ENCODE measurements at regions not wholly inside any gene's neighbourhood (a gene's known extent, or its start where the extent isn't known, plus 50 kb on each side); places are given as distances from the start of the nearest gene placed in this dataset.
"Not testable (repeated sequence)": the region's sequence is repeated elsewhere in the genome, so short reads cannot be mapped to it uniquely, and the experiment has no call there.

DNA sequence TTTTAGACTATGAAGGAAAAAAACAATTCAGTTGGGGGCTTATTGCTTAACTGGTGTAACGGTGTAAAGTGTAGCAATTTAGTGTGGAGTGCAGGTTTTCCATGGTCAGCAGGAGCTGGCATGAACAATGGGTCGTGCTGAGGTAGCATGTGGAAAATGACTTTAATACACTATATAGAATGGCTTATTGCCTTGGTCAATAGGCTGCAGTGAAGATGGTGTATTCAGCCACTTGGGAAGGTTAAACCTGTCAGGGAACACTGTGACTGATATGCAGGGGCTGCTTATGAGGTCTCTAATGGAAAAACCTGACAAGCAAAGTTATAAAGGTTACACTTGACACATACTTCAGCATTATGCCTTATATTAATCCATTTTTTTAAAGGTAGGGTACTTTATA lies 764.7 kb upstream of the ARRDC3 start:
- H3K27ac ChIP-seq (ENCODE audit: low read length) = no peak overlapping the region
- no peaks in the 10 kb centered on the region for H3K36me3 ChIP-seq (ENCODE audit: control insufficient read depth in 1 of 2, insufficient read depth in 2 of 2, low read length in 2 of 2)
- H3K9me3 ChIP-seq (ENCODE audit: control insufficient read depth in 1 of 2, low read length in 2 of 2) = no peaks in the 10 kb centered on the region
- H3K4me1 ChIP-seq (ENCODE audit: control insufficient read depth in 1 of 2, insufficient read depth in 2 of 2, low read length in 2 of 2) = no peaks in the 10 kb centered on the region
- no peak overlapping the region for H3K4me3 ChIP-seq (ENCODE audit: low read depth in 1 of 2, low read length in 2 of 2)
- no peaks in the 10 kb centered on the region for H3K27me3 ChIP-seq (ENCODE audit: low read depth, low read length)

DNA sequence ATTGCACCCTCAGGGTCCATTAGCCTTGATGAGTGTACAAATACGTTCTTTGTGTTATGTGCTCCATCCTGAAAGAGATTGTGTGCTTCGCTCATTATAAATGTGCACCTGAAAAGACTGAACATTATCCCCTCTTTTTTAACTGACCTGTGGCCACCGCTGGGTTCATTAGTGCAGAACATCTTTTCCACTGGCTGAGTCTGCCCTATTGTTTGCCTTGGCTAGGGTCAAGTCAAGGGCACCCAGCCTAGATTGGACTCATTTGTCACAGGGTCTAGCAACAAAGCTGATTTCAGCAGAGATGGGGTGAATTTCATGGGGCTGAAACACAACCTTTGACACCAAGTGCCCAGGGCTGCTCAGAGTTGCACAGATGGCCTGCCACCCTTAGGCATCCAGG lies 764.1 kb upstream of the ARRDC3 start:
- Histone ChIP-seq H3K4me1 (ENCODE audit: control insufficient read depth in 1 of 2, insufficient read depth in 2 of 2, low read length in 2 of 2) (no peaks in the 10 kb centered on the region), H3K4me3 (ENCODE audit: low read depth in 1 of 2, low read length in 2 of 2) (no peak overlapping the region), H3K27ac (ENCODE audit: low read length) (no peak overlapping the region), H3K36me3 (ENCODE audit: control insufficient read depth in 1 of 2, insufficient read depth in 2 of 2, low read length in 2 of 2) (no peaks in the 10 kb centered on the region), H3K9me3 (ENCODE audit: control insufficient read depth in 1 of 2, low read length in 2 of 2) (no peaks in the 10 kb centered on the region), H3K27me3 (ENCODE audit: low read depth, low read length) (no peaks in the 10 kb centered on the region)

DNA sequence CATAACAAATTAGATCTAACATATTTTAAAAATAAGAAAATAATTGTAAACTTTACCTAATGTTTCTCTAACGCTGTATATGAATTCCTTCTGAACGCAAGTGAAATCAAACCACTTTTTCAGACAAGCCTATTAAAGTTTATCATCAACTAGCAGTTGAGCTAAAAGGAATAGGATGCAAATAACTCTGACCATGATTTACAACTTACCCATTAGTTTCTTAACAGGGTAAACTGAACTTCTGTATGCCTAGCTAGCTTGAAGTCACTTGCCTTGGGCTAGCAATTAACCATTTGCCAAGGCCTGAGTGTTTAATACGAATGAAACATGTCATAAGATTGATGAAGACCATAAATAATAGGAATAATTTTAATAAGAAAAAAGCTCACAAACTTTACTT lies 762.7 kb upstream of the ARRDC3 start:
- no peak overlapping the region for H3K27ac ChIP-seq (ENCODE audit: low read length)
- H3K36me3 ChIP-seq (ENCODE audit: control insufficient read depth in 1 of 2, insufficient read depth in 2 of 2, low read length in 2 of 2) = no peaks in the 10 kb centered on the region
- H3K9me3 ChIP-seq (ENCODE audit: control insufficient read depth in 1 of 2, low read length in 2 of 2) = no peaks in the 10 kb centered on the region
- no peak overlapping the region for H3K4me3 ChIP-seq (ENCODE audit: low read depth in 1 of 2, low read length in 2 of 2)
- no peaks in the 10 kb centered on the region for H3K4me1 ChIP-seq (ENCODE audit: control insufficient read depth in 1 of 2, insufficient read depth in 2 of 2, low read length in 2 of 2)
- no peaks in the 10 kb centered on the region for H3K27me3 ChIP-seq (ENCODE audit: low read depth, low read length)

DNA sequence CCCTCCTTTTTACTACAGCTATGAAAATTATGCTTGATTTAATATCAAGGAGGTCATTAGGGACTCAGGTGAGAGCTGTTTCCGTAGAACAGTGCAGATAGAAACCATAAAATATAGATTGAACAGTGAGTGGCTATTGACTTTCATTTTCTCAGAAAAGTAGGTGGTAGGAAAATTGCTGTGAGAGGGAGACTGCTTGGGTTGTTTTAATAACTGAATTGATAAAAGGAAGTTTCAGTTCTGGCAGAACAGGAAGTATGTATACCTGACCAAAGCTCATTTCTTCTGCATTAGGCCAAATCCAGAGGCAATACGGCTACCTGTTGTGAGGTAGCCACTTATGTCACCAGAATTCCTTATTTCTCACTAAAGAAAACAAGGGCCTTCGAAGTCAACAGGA lies 761.7 kb upstream of the ARRDC3 start:
- Histone ChIP-seq H3K4me1 (ENCODE audit: control insufficient read depth in 1 of 2, insufficient read depth in 2 of 2, low read length in 2 of 2) (no peaks in the 10 kb centered on the region), H3K27me3 (ENCODE audit: low read depth, low read length) (no peaks in the 10 kb centered on the region), H3K36me3 (ENCODE audit: control insufficient read depth in 1 of 2, insufficient read depth in 2 of 2, low read length in 2 of 2) (no peaks in the 10 kb centered on the region), H3K27ac (ENCODE audit: low read length) (no peak overlapping the region), H3K4me3 (ENCODE audit: low read depth in 1 of 2, low read length in 2 of 2) (no peak overlapping the region), H3K9me3 (ENCODE audit: control insufficient read depth in 1 of 2, low read length in 2 of 2) (no peaks in the 10 kb centered on the region)

DNA sequence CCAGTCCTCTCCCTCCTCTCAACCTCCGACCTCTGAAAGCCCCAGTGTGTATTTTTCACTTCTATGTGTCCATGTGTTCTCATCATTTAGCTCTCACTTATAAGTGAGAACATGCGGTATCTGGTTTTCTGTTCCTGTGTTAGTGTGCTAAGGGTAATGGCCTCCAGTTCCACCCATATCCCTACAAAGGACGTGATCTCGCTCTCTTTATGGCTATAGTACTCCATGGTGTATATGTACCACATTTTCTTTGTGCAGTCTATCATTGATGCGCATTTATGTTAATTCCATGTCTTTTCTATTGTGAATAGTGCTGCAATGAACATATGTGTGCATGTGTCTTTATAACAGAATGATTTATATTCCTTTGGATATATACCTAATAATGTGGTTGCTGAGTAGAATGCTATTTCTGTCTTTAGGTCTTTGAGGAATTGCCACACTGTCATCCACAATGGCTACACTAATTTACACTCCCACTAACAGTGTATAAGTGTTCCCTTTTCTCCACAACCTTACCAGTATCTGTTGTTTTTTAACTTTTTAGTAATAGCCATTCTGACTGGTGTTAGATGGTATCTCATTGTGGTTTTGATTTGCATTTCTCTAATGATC lies 749.3 kb upstream of the ARRDC3 start:
- H3K4me3 ChIP-seq (ENCODE audit: low read depth in 1 of 2, low read length in 2 of 2); H3K4me1 ChIP-seq (ENCODE audit: control insufficient read depth in 1 of 2, insufficient read depth in 2 of 2, low read length in 2 of 2); H3K27me3 ChIP-seq (ENCODE audit: low read depth, low read length); H3K36me3 ChIP-seq (ENCODE audit: control insufficient read depth in 1 of 2, insufficient read depth in 2 of 2, low read length in 2 of 2); H3K27ac ChIP-seq (ENCODE audit: low read length); H3K9me3 ChIP-seq (ENCODE audit: control insufficient read depth in 1 of 2, low read length in 2 of 2): not testable (repeated sequence)

DNA sequence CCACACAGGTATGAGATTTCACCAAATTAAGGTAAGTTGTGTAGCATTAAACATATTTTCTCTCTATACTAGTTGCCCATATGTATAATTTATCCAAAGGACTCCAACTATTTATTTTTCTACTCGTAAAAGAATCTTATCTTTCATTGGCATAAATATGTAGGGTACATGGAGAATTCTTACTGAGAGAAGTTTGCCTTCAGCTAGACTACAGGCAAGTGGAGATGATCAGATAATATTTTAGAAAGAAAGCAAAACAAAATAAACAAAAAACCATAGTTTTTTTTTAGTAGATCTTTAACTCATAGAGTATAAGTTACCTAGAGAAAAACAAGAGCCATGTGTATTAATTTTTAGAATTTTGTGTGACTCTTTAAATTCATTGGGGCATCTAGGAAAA lies 743.1 kb upstream of the ARRDC3 start:
- no peak overlapping the region for H3K4me3 ChIP-seq (ENCODE audit: low read depth in 1 of 2, low read length in 2 of 2)
- no peaks in the 10 kb centered on the region for H3K4me1 ChIP-seq (ENCODE audit: control insufficient read depth in 1 of 2, insufficient read depth in 2 of 2, low read length in 2 of 2)
- no peaks in the 10 kb centered on the region for H3K9me3 ChIP-seq (ENCODE audit: control insufficient read depth in 1 of 2, low read length in 2 of 2)
- H3K27ac ChIP-seq (ENCODE audit: low read length) = no peak overlapping the region
- H3K27me3 ChIP-seq (ENCODE audit: low read depth, low read length) = no peaks in the 10 kb centered on the region
- no peaks in the 10 kb centered on the region for H3K36me3 ChIP-seq (ENCODE audit: control insufficient read depth in 1 of 2, insufficient read depth in 2 of 2, low read length in 2 of 2)

DNA sequence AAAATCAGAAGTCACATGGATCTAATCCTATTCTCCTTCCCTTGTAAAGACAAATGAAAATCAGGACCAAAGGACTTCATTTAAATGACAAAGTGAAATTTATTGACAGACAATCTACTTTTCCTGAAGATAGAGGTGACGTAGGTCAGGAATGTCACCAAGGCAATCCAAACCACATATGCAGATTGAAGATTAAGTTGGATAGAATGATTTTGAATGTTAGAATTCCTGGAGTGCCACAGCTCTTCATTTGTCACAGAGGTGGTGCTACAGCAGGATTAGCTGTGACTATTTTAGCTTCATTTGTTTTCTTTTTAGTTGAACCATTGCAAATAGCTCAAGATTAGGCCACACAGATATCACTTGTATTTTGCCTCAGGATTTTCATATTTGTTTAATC lies 736.0 kb upstream of the ARRDC3 start:
- H3K9me3 ChIP-seq (ENCODE audit: control insufficient read depth in 1 of 2, low read length in 2 of 2) = no peaks in the 10 kb centered on the region
- no peaks in the 10 kb centered on the region for H3K36me3 ChIP-seq (ENCODE audit: control insufficient read depth in 1 of 2, insufficient read depth in 2 of 2, low read length in 2 of 2)
- H3K27me3 ChIP-seq (ENCODE audit: low read depth, low read length) = no peaks in the 10 kb centered on the region
- H3K27ac ChIP-seq (ENCODE audit: low read length) = no peak overlapping the region
- no peaks in the 10 kb centered on the region for H3K4me1 ChIP-seq (ENCODE audit: control insufficient read depth in 1 of 2, insufficient read depth in 2 of 2, low read length in 2 of 2)
- no peak overlapping the region for H3K4me3 ChIP-seq (ENCODE audit: low read depth in 1 of 2, low read length in 2 of 2)

DNA sequence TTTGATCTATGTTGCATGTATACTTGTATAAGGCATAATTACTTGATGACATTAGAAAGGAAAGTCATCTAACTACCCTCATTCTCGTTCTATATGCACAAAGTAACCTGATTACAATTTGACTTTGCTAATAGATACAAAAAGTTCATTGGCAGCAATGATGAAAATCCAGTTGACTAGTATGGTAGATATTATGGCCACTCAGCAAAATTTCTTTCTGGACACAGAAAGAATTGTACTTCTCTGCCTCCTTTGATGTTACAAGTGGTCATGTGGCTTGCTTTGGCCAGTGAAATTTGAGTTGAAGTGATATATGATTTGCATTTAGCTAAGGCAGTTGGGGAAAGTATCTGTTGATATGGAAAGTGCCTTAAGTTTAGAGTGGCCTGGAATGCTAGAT lies 723.7 kb upstream of the ARRDC3 start:
- H3K27ac ChIP-seq (ENCODE audit: low read length) = no peak overlapping the region
- H3K4me3 ChIP-seq (ENCODE audit: low read depth in 1 of 2, low read length in 2 of 2) = no peak overlapping the region
- H3K27me3 ChIP-seq (ENCODE audit: low read depth, low read length) = no peaks in the 10 kb centered on the region
- peaks cover 0 to 3% of the 10 kb centered on the region in 2 donors for H3K9me3 ChIP-seq (ENCODE audit: control insufficient read depth in 1 of 2, low read length in 2 of 2)
- H3K36me3 ChIP-seq (ENCODE audit: control insufficient read depth in 1 of 2, insufficient read depth in 2 of 2, low read length in 2 of 2) = no peaks in the 10 kb centered on the region
- no peaks in the 10 kb centered on the region for H3K4me1 ChIP-seq (ENCODE audit: control insufficient read depth in 1 of 2, insufficient read depth in 2 of 2, low read length in 2 of 2)

DNA sequence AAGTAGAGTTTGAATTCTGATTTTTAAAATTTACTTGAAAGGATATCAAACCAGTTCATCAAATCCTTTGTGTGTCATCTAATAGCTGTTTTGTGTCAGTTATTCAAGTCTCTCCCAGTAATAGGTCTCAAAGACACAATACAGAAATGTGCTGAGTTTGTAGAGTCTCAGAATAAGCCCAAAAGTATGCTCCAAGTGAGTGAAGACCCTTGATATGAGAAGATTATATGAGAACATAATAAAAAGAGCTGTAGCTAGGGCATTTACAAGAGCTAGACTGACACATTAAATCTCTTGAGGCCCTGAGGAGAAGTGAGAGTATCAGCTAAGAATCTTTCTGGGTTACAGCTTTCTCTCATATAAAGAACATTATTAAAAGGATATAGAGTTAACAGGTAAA lies 721.0 kb upstream of the ARRDC3 start:
- H3K27ac ChIP-seq (ENCODE audit: low read length) = no peak overlapping the region
- H3K9me3 ChIP-seq (ENCODE audit: control insufficient read depth in 1 of 2, low read length in 2 of 2) = peaks cover 0 to 8% of the 10 kb centered on the region in 2 donors
- no peaks in the 10 kb centered on the region for H3K27me3 ChIP-seq (ENCODE audit: low read depth, low read length)
- no peaks in the 10 kb centered on the region for H3K36me3 ChIP-seq (ENCODE audit: control insufficient read depth in 1 of 2, insufficient read depth in 2 of 2, low read length in 2 of 2)
- no peaks in the 10 kb centered on the region for H3K4me1 ChIP-seq (ENCODE audit: control insufficient read depth in 1 of 2, insufficient read depth in 2 of 2, low read length in 2 of 2)
- no peak overlapping the region for H3K4me3 ChIP-seq (ENCODE audit: low read depth in 1 of 2, low read length in 2 of 2)

DNA sequence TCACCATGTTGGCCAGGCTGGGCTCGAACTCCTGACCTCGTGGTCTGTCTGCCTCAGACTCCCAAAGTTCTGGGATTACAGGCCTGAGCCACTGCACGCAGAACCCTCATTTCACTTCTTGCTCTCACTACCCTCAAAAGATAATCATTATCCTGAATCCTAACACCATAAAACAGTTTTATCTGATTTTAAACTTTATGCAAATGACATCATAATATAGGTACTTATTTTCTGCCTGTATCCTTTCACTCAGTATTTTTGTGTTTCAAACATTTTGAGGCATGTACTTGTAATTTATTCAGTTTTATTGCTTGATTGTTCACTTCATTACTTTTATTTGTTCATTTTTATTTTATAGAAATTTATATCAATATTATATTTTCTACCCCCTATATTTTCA lies 719.2 kb upstream of the ARRDC3 start:
- H3K4me1 ChIP-seq (ENCODE audit: control insufficient read depth in 1 of 2, insufficient read depth in 2 of 2, low read length in 2 of 2) = no peaks in the 10 kb centered on the region
- H3K4me3 ChIP-seq (ENCODE audit: low read depth in 1 of 2, low read length in 2 of 2) = no peak overlapping the region
- peaks cover 0 to 8% of the 10 kb centered on the region in 2 donors for H3K9me3 ChIP-seq (ENCODE audit: control insufficient read depth in 1 of 2, low read length in 2 of 2)
- no peaks in the 10 kb centered on the region for H3K36me3 ChIP-seq (ENCODE audit: control insufficient read depth in 1 of 2, insufficient read depth in 2 of 2, low read length in 2 of 2)
- H3K27me3 ChIP-seq (ENCODE audit: low read depth, low read length) = no peaks in the 10 kb centered on the region
- H3K27ac ChIP-seq (ENCODE audit: low read length) = no peak overlapping the region

DNA sequence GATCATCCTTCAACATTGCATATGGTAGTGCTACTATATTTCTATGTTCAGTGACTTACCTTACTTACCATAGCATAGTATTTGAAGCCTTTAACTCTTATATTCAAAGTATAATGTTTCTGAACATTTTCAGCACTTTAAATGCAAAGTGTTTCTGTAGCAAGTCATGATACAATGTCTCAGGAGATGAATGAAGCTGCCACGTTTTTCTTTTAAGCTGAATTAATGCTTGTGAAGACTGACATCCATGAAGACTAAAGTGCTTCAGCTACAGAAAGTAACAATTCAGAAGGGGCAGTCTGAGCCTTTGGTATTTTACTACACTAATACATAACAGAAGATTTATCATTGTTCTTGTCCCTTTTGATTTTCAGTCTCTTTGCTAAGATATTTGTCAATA lies 709.1 kb upstream of the ARRDC3 start:
- Histone ChIP-seq H3K36me3 (ENCODE audit: control insufficient read depth in 1 of 2, insufficient read depth in 2 of 2, low read length in 2 of 2) (no peaks in the 10 kb centered on the region), H3K27me3 (ENCODE audit: low read depth, low read length) (no peaks in the 10 kb centered on the region), H3K27ac (ENCODE audit: low read length) (no peak overlapping the region), H3K4me1 (ENCODE audit: control insufficient read depth in 1 of 2, insufficient read depth in 2 of 2, low read length in 2 of 2) (no peaks in the 10 kb centered on the region), H3K4me3 (ENCODE audit: low read depth in 1 of 2, low read length in 2 of 2) (no peak overlapping the region), H3K9me3 (ENCODE audit: control insufficient read depth in 1 of 2, low read length in 2 of 2) (no peaks in the 10 kb centered on the region)

DNA sequence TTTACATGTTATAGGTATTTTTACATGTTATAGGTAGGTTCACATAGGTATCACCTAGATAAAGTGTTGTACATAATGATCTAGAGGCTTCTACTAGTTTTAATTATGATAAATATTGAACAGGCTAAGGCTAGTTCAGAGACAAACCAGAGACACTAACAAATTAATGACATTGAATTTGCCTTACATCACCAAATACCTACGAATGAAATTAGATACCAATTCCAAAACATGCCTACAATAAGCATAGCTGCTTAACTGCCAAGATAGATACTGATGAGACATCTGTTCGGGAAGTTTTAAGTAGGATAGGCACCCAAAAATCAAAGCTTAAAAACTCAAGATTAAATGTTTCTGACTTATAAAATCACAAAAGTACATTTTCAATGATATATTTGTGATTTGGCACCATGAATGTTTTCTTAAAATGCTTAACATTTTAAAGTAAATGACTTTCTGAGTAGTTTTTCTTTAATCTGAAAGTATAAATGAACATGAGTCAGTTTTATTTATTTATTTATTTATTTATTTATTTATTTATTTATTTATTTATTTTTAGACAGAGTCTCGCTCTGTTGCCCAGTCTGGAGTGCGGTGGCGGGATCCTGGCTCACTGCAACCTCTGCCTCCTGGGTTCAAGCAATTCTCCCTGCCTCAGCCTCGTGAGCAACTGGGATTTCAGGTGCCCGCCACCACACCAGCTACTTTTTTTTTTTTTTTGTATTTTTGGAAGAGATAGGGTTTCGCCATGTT lies 703.1 kb upstream of the ARRDC3 start:
- H3K36me3 ChIP-seq (ENCODE audit: control insufficient read depth in 1 of 2, insufficient read depth in 2 of 2, low read length in 2 of 2) = no peaks in the 10 kb centered on the region
- no peaks in the 10 kb centered on the region for H3K9me3 ChIP-seq (ENCODE audit: control insufficient read depth in 1 of 2, low read length in 2 of 2)
- no peaks in the 10 kb centered on the region for H3K27me3 ChIP-seq (ENCODE audit: low read depth, low read length)
- H3K4me3 ChIP-seq (ENCODE audit: low read depth in 1 of 2, low read length in 2 of 2) = no peak overlapping the region
- no peak overlapping the region for H3K27ac ChIP-seq (ENCODE audit: low read length)
- H3K4me1 ChIP-seq (ENCODE audit: control insufficient read depth in 1 of 2, insufficient read depth in 2 of 2, low read length in 2 of 2) = no peaks in the 10 kb centered on the region
